Thyroid gland (tissue), 4 donors: ENCODE measurements at regions not wholly inside any gene's neighbourhood (a gene's known extent, or its start where the extent isn't known, plus 50 kb on each side); places are given as distances from the start of the nearest gene placed in this dataset.

Experiments used
- DNase-seq, 2 donors: peaks; one replicate each; pipeline ENCODE4 v3.0.0-alpha.2; 2019
- H3K27ac ChIP-seq, 3 donors: fragments of 200-600 bp; sonication (generic); 1 replicate in 2 of 3; 2 replicates in 1 of 3; pipeline ENCODE4 v1.5.1; 2016 to 2019; ENCODE audit warnings: mild to moderate bottlenecking in 1 of 3, moderate library complexity in 1 of 3
- H3K27me3 ChIP-seq: fragments of 200-600 bp; sonication (generic); one replicate; pipeline ENCODE4 v1.5.1; 2019
- H3K36me3 ChIP-seq, 2 donors: fragments of 200-600 bp; sonication (generic); one replicate each; pipeline ENCODE4 v1.5.1; 2016 to 2019
- H3K4me1 ChIP-seq, 2 donors: fragments of 200-600 bp; sonication (generic); one replicate each; pipeline ENCODE4 v1.5.1; 2017 to 2019
- H3K4me3 ChIP-seq, 3 donors: fragments of 200-600 bp; sonication (generic); replicated peaks in 1 of 3; 1 replicate in 2 of 3; 2 replicates in 1 of 3; pipeline ENCODE4 v1.5.1; 2016; ENCODE audit warnings: mild to moderate bottlenecking in 1 of 3
- H3K9me3 ChIP-seq: fragments of 200-600 bp; sonication (generic); one replicate; pipeline ENCODE4 v1.5.1; 2017
- CTCF ChIP-seq, 6 experiments: fragments of 200-600 bp in 3 of 6; fragments of 450-650 bp in 3 of 6; sonication (generic) in 3 of 6; IDR thresholded peaks; one replicate each; pipeline ENCODE4 v1.5.1; 2016 to 2019; ENCODE audit warnings: antibody characterized with exemption in 6 of 6, mild to moderate bottlenecking in 2 of 6, inconsistent platforms in 1 of 6, moderate library complexity in 1 of 6
- POLR2A ChIP-seq, 2 donors: fragments of 450-650 bp; IDR thresholded peaks; one replicate each; pipeline ENCODE4 v1.6.1; 2017; ENCODE audit warnings: antibody characterized with exemption in 2 of 2, mild to moderate bottlenecking in 2 of 2, moderate library complexity in 1 of 2
- WGBS, 2 donors: methylation state at CpG; one replicate each; pipeline ENCODE4 v1.1.5; 2017; 5-methylcytosine and 5-hydroxymethylcytosine counted together
- intact Hi-C: fragments of 100-400 bp; cut with DNase I; formaldehyde crosslinking; loops from one replicate; pipeline ENCODE4 v1.15.1; 2023

DNA sequence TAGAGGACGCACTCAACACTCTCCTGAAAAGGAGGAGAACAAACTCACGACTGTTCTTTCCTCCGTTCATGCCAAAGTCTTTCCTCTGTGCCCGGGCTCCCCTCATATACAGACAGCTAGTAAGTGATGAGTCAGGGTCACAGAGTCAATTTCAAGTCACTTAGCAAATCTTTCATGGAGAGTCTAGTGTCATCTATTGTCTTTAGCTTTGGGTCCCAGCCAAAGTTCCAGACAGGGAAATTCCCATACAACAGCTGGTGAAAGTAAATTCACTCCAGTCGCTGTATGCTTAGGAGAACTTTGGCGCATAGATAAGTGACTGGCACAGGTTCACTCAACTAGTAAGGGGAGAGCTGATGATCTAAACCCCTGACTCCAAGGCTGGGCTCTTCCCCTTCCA, 226.5 kb downstream of the MID1 start:
- intact Hi-C loops, result no loop called here
- WGBS, 2 donors, result 69 to 84% methylated on average over 5 to 6 of the region's 6 CpGs
- Histone ChIP-seq H3K4me3 (no peak overlapping the region), H3K27ac (no peak overlapping the region), H3K4me1 (no peaks in the 10 kb centered on the region), H3K36me3 (no peaks in the 10 kb centered on the region), H3K27me3 (no peaks in the 10 kb centered on the region), H3K9me3 (no peaks in the 10 kb centered on the region)
- TF ChIP-seq POLR2A (IDR thresholded peaks at IDR 0.05), result no peak
- no peak for TF ChIP-seq CTCF (IDR thresholded peaks at IDR 0.05)
- no peak for DNase-seq

DNA sequence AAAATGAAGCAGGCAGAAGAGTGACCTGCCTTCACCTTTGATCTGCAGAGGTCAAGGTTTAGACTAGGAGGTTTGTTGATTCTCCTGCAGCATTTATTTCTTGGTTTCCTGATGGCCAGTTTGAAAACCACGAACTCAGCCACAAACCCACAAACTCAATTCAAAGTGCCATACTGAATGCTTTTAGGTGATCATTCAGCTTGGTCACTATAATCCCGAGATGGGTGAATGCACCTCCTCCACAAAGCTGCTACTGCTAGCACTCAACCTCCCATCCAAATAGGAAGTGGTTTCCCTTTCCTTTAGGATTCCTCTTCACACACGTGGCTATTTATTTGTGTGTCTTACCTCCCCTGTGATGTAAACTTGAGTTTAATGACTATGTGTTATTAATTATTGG, 225.2 kb downstream of the MID1 start:
- DNase-seq, result no peak
- no peak overlapping the region for H3K27ac ChIP-seq
- H3K4me3 ChIP-seq, result no peak overlapping the region
- no peaks in the 10 kb centered on the region for H3K4me1 ChIP-seq
- no peaks in the 10 kb centered on the region for H3K36me3 ChIP-seq
- no peaks in the 10 kb centered on the region for H3K27me3 ChIP-seq
- intact Hi-C loops, result no loop called here
- 47 to 66% methylated on average over 3 of the region's 3 CpGs for WGBS, 2 donors
- no peak for TF ChIP-seq CTCF (IDR thresholded peaks at IDR 0.05)
- no peak for TF ChIP-seq POLR2A (IDR thresholded peaks at IDR 0.05)
- no peaks in the 10 kb centered on the region for H3K9me3 ChIP-seq
